SK-N-SH treated with all-trans-retinoic acid at 6 μM for 48 hours (cell line): ENCODE measurements at regions not wholly inside any gene's neighbourhood (a gene's known extent, or its start where the extent isn't known, plus 50 kb on each side); places are given as distances from the start of the nearest gene placed in this dataset.
A peak's percentile ranks its signal among the peaks of the same experiment; 100 is the strongest.

Experiments used
- ARNTL ChIP-seq: fragments of 450-650 bp; formaldehyde crosslinking; IDR thresholded peaks from 2 replicates; pipeline ENCODE4 v1.5.0; 2020; ENCODE audit warnings: low read depth, mild to moderate bottlenecking, moderate library complexity, borderline replicate concordance
- GLIS3 ChIP-seq: fragments of 250-450 bp; sonication (Bioruptor Pico); IDR thresholded peaks from 2 replicates; pipeline ENCODE4 v1.5.0; 2020; ENCODE audit warnings: mild to moderate bottlenecking, moderate library complexity
- OSR1 ChIP-seq: fragments of 250-450 bp; sonication (Bioruptor Pico); IDR thresholded peaks from 2 replicates; pipeline ENCODE4 v1.8.0; 2022; ENCODE audit warnings: moderate library complexity, mild to moderate bottlenecking, inconsistent platforms
- PPARA ChIP-seq: fragments of 250-450 bp; sonication (Bioruptor Pico); IDR thresholded peaks from 2 replicates; pipeline ENCODE4 v1.5.0; 2020; ENCODE audit warnings: mild to moderate bottlenecking, borderline replicate concordance
- ZFP3 ChIP-seq: fragments of 250-450 bp; sonication (Bioruptor Pico); IDR thresholded peaks from 2 replicates; pipeline ENCODE4 v1.5.0; 2020; ENCODE audit warnings: mild to moderate bottlenecking, moderate library complexity
- ZFP30 ChIP-seq: fragments of 450-650 bp; formaldehyde crosslinking; IDR thresholded peaks from 2 replicates; pipeline ENCODE4 v1.5.0; 2022; ENCODE audit warnings: mild to moderate bottlenecking, moderate library complexity
- TF ChIP-seq, protein P1 (sequence below): fragments of 250-450 bp; sonication (Bioruptor Pico); IDR thresholded peaks from 2 replicates; pipeline ENCODE4 v1.5.1; 2020; ENCODE audit warnings: low read depth, mild to moderate bottlenecking, moderate library complexity
- TF ChIP-seq, protein P2 (sequence below): fragments of 250-450 bp; sonication (Bioruptor Pico); IDR thresholded peaks from 2 replicates; pipeline ENCODE4 v1.5.0; 2020; ENCODE audit warnings: mild to moderate bottlenecking, moderate library complexity
- TF ChIP-seq, protein P3 (sequence below): fragments of 250-450 bp; sonication (Bioruptor Pico); IDR thresholded peaks from 2 replicates; pipeline ENCODE4 v1.8.0; 2020; ENCODE audit warnings: mild to moderate bottlenecking, moderate library complexity, borderline replicate concordance

DNA sequence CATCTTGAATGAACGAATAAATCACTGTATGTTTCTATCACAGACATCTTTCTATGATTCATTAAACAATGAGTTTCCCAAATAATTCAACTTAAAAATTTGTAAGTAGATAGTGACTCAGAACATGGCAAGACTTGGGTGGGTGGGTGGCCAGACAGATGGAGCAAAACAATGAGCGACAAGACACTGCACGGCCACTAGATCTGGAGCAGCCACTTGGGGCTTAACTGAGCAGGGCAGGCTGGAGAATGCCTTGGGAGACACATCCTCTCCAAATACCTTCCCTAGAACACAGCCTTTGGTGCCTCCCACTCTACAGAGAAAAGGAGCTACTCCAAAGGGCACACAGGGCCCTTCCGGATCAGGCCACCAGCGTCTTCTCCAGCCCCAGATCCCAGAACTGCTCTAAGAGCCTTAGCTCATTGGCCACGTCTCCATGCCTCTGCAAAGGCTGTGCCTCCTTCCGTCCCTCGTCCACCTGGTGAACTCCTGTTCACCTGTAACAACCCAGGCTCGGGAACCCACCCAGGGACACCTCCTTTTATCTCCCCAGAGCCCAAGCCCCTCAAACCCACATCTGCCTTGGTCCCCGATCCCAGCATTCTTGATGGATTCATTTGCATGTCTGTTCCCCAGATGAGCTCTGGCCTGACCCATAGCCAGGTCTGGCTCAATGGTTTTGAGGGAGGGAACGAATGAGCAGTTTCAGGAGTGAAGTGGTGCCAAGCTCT is 134.9 kb upstream of the IQSEC1 start:
- TF ChIP-seq ZFP3 (CRISPR knock-in tag) (0 out of 2 replicates have a peak, but pooled peaks have one; percentile 35), PPARA (no peak), ARNTL (no peak), OSR1 (CRISPR knock-in tag) (no peak), ZFP30 (CRISPR knock-in tag) (no peak), GLIS3 (no peak)
- TF ChIP-seq, protein P1, sequence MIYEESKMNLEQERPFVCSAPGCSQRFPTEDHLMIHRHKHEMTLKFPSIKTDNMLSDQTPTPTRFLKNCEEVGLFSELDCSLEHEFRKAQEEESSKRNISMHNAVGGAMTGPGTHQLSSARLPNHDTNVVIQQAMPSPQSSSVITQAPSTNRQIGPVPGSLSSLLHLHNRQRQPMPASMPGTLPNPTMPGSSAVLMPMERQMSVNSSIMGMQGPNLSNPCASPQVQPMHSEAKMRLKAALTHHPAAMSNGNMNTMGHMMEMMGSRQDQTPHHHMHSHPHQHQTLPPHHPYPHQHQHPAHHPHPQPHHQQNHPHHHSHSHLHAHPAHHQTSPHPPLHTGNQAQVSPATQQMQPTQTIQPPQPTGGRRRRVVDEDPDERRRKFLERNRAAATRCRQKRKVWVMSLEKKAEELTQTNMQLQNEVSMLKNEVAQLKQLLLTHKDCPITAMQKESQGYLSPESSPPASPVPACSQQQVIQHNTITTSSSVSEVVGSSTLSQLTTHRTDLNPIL (CRISPR knock-in tag), result no peak
- TF ChIP-seq, protein P2, sequence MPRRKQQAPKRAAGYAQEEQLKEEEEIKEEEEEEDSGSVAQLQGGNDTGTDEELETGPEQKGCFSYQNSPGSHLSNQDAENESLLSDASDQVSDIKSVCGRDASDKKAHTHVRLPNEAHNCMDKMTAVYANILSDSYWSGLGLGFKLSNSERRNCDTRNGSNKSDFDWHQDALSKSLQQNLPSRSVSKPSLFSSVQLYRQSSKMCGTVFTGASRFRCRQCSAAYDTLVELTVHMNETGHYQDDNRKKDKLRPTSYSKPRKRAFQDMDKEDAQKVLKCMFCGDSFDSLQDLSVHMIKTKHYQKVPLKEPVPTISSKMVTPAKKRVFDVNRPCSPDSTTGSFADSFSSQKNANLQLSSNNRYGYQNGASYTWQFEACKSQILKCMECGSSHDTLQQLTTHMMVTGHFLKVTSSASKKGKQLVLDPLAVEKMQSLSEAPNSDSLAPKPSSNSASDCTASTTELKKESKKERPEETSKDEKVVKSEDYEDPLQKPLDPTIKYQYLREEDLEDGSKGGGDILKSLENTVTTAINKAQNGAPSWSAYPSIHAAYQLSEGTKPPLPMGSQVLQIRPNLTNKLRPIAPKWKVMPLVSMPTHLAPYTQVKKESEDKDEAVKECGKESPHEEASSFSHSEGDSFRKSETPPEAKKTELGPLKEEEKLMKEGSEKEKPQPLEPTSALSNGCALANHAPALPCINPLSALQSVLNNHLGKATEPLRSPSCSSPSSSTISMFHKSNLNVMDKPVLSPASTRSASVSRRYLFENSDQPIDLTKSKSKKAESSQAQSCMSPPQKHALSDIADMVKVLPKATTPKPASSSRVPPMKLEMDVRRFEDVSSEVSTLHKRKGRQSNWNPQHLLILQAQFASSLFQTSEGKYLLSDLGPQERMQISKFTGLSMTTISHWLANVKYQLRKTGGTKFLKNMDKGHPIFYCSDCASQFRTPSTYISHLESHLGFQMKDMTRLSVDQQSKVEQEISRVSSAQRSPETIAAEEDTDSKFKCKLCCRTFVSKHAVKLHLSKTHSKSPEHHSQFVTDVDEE (CRISPR knock-in tag), result no peak
- TF ChIP-seq, protein P3, sequence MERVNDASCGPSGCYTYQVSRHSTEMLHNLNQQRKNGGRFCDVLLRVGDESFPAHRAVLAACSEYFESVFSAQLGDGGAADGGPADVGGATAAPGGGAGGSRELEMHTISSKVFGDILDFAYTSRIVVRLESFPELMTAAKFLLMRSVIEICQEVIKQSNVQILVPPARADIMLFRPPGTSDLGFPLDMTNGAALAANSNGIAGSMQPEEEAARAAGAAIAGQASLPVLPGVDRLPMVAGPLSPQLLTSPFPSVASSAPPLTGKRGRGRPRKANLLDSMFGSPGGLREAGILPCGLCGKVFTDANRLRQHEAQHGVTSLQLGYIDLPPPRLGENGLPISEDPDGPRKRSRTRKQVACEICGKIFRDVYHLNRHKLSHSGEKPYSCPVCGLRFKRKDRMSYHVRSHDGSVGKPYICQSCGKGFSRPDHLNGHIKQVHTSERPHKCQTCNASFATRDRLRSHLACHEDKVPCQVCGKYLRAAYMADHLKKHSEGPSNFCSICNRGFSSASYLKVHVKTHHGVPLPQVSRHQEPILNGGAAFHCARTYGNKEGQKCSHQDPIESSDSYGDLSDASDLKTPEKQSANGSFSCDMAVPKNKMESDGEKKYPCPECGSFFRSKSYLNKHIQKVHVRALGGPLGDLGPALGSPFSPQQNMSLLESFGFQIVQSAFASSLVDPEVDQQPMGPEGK (CRISPR knock-in tag), result no peak
